ENCODE measurements at regions not wholly inside any gene's neighbourhood (a gene's known extent, or its start where the extent isn't known, plus 50 kb on each side); places are given as distances from the start of the nearest gene placed in this dataset.

DNA sequence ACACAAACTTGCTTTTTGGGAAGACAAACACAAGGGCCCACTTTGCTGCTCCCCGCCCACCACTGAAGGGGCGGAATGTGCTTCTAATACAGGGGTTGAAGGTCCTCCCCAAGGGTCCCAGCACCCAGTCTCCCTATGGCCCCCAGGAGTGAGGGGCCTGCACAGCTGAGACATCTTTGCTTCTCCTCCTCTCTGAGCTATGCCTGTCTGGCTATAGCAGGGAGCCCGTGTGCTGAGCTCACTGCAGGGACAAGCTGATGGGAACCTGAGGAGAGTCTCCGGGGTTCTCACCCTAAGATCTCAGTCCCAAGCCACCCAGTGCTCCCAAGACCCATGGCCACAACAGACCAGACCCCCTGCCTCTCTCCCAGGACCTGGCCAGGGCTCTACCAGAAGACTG, 61.1 kb upstream of the ACAN start:
- DNase-seq (ENCODE audit: low read depth): no peak

DNA sequence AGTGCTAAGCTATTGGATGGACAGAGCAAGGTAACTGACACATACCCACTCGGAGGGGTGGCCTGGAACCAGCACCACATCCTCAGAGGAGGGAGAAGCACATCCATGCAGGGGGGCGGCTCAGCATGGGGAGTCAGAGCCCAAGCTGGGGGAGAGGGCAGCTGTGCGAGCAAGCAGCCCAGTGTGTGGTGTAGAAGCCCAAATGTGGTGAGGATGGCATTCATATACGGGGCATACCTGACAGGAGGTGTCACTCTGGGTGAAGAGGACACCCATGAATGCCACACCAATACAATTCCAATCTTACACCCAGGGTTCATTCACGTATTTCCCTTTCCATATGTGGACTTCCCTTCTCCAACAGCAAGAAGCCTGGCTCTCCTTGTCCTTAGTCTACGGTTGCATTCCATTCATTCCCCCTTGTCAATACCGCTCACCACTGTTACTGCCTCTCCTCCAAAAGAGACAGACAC, 58.7 kb upstream of the ACAN start:
- no peak for DNase-seq (ENCODE audit: low read depth)

DNA sequence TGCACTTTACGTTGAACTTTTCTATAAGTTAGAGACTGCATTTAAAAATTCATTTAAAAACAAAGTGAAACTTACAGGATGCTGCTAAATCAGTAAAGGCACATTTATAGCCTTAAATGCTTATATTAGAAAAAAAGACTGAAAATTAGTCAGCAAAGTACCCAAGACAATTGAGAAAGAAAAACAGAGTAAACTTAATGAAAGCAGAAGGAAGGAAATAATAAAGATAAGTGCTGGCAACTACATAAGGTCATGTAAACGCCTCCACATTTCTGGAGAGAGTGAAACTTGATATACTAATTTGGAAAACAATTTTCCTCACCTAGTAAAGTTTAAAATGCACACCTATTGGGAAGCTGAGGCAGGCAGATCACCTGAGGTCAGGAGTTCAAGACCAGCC, 58.2 kb upstream of the ACAN start:
- DNase-seq (ENCODE audit: low read depth): no peak

GRCh38 chr15:88745696-88746095, 57.5 kb upstream of the ACAN start:
- DNase-seq (ENCODE audit: low read depth): no peak

GRCh38 chr15:88746451-88746850, 56.8 kb upstream of the ACAN start:
- DNase-seq (ENCODE audit: low read depth): no peak

GRCh38 chr15:88747111-88747510, 56.1 kb upstream of the ACAN start:
- DNase-seq (ENCODE audit: low read depth): no peak

DNA sequence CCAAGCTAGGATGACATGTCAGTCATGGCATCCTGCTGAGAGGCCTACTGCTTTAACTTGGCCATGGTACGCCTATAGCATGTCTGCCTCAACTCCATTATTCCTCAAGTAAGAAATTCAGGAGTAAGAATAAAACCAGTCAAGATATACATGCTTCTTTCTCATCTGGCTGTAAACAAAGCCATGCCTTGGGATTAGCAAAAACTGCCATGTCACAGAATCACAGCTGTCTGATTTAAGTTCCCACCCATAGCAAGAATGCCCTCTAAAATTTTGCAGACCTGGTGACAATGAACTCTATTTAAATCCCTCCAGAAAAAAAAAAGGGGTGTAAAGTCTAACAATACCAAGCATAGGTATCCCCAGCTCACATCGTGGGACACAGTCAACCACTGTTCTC, 55.6 kb upstream of the ACAN start:
- no peak for DNase-seq (ENCODE audit: low read depth)

- no peak for DNase-seq (ENCODE audit: low read depth)
Observed at GRCh38 chr15:88748081-88748480, 55.2 kb upstream of the ACAN start.

DNA sequence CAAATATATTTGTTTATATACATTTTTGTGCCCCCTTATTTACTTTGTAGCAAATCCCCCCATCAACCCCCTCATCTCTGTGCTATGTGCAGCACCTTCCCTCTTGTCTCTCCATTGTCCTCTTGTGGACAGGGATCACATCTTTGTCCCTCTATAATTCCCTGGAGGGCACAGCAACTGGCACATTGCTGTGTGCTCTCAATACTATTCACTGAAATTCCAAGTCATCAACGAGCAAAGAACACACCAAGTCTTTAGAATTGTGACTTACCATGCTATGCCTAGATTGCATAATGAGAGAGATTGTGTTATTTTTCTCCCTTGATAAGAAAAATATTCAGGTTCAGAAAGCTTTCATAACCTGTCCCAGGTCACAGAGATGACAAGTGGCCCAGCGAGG, 54.6 kb upstream of the ACAN start:
- no peak for DNase-seq (ENCODE audit: low read depth)

GRCh38 chr15:88749699-88750098, 53.5 kb upstream of the ACAN start:
- no peak for DNase-seq (ENCODE audit: low read depth)

DNA sequence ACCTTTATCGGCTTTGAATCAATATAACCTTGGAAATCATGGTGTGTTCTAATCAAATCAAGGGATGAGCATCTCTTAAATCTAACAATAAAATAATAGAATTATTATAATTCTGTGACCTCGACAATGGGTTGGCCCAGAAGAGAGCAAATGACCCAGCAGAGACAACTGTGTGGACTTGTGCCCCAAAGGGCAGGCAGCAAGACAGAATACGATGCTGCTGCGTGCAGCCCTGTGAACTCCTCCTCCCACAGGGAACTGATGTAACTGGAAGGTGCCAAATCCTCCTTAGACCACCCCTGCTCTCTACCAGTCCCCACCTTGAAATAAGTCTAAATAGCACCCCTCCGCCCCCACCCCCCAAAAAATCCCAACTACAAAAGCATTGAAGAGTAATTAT, 50.7 kb upstream of the ACAN start:
- DNase-seq (ENCODE audit: low read depth): no peak

DNA sequence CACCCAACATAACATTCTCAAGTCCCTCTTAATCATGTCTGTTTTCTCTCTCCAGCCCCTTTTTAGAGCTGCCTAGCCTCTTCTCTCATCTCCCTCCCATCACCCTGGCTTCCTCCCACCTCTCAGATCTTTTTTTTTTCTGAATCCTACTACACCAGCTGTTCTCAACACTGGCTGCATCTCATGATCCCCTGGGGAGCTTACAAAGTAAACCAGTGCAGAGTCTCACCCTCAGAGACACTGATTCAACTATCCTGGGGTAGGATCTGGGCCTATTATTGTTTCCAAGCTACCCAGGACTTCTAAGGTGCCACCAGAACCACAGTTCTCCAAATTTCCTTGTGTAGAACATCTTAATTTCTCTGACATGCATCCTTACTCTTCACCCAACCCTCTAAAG, 50.3 kb upstream of the ACAN start:
- DNase-seq (ENCODE audit: low read depth): no peak
